ELF-1 (cell line): ENCODE measurements at regions not wholly inside any gene's neighbourhood (a gene's known extent, or its start where the extent isn't known, plus 50 kb on each side); places are given as distances from the start of the nearest gene placed in this dataset.
A peak's percentile ranks its signal among the peaks of the same experiment; 100 is the strongest.

ENCODE experiments used
- DNase-seq: peaks from one replicate; pipeline ENCODE4 v3.0.0-alpha.2; 2016; ENCODE audit warnings: low read depth, low spot score

DNA sequence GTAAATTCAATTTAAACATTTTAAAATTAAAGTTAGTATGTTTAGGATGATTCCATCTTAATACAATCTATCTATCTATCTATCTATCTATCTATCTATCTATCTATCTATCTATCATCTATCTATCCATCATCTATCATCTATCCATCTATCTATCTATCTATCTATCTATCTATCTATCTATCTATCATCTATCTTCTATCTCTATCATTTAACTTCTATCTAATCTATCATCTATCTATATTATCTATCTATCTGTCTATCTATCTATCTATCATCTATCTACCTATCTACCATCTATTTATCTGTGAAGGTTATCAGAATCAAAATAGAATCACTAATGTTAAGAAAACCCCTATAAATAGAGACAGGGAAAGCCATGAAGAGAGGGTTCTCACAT, 78.3 kb downstream of the RAMP3 start:
- no peak for DNase-seq

DNA sequence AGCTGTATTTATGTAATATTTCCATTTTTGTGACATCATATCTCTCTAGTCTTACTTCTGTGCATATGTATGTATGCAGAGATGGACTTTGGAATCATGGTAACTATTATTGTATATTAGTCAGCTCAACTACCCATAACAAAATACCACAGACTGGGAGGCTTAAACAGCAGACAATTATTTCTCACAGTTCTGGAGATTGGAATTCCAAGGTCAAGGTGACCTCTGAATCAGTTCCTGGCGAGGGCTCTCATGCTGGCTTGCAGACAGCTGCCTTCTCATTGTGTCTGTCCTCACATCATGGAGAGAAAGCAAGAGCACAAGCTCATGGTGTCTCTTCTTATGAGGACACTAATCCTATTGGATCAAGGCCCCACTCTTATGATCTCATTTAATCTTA, 79.1 kb downstream of the RAMP3 start:
- no peak for DNase-seq

DNA sequence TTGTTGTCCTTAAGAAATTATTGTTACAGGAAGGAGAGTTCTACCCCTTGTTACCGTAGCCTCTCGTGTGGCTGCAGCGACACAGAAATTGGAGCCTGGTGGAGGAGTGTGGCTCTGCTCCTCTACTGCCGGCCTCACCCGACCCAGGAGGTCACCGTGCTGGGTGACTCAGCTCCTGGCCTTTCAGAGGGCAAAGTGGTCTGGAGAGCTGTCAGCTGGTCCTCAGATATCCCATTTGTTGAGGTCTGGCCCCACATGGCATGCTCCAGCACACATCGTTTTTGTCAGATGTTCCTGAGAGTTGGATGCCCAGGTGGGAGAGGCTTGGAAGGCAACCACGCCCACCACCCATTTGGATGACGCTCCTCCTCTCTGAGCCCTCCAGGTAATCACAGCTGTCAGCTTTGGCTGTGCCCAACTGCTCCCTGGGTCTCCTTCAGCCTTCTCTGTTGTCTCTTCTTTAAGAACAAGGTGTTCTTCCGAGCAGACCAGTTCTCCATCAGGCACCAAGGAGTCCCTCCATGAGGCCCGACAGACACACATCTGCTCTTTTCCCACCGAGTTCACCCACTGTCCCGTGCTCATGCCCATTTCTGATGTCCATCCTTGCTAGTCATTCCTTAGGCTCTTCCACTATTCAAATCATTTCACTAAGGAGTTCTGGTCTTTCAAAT, 80.3 kb downstream of the RAMP3 start:
- no peak for DNase-seq

DNA sequence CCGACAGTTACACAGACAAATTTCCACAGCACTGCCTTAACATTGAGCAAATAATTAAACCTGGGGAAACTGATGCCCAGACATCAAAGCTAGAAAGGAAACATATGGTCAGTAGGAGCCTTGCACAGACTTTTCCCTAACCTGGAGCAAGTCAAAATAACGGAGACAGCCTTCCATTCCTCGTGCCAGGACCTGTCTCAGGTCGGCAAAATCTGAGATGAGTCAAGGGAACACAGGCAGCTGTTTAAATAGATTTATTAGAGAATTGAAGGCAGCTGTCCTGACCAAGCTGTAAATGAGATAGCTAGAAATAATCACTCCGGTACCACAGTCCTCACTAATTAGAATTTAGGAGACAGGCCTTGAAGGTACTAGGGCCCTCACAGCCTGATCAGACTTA, 81.2 kb downstream of the RAMP3 start:
- no peak for DNase-seq

DNA sequence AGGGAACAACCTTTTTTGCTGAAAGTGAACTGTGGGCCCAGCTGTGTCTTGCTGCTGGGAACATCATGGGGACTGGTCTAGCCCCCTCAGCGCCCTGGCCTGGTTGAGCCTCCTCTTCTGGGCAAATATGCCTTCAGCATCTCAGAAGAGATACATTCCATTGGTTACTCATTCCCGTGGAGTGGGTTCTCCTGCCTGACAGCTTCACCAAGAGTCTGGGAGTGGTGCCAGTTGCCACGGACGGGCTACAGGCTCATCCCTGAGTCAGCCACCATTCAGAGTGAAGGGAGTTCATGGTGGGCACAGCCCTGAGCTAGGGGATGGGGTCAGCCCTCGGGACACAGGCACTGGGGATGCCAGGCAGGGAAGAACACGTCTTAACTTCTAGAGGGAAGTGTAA, 81.9 kb downstream of the RAMP3 start:
- DNase-seq, result no peak

DNA sequence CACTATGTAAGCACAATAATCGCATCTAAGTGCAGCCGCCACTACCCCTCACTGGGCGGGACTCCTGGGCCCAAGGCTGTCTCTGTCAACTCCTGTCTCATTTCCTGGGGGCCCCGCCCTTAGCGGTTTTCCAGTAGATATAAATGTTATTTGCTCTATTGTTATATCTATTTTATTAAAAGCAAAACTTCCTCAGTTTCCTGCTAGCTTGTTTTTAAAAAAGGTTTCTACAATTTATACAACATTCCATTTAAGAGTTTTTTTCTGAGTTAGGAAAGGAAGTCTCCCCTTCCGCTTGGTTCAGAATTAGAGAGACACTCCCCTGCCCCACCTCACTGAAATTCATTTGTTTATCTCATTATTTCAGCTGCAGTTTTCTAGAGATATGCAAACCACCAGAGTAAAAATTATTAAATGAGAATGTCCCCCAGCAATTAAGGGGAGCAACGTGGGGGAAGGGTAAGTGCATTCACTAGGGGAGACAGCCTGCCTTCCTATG, 82.7 kb downstream of the RAMP3 start:
- DNase-seq, result no peak

DNA sequence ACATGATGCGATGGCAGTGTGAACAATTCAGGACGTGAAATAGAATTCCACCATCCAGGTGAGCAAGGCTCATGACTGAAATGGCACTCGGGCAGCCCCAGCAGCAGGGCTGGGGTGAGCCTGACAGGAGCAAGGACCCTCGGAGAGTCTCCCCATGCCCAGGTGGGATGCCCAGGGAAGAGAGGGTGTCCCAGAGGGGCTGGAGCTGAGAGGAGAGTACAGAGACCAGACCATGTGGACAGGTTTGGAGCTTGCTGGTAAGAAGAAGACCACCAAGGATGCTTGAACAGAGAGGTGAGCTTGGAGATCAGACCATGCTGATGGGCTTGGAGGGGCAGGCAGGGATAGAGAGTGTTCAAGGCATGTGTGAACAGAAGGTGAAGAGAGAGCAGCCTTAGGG, 83.3 kb downstream of the RAMP3 start:
- no peak for DNase-seq

DNA sequence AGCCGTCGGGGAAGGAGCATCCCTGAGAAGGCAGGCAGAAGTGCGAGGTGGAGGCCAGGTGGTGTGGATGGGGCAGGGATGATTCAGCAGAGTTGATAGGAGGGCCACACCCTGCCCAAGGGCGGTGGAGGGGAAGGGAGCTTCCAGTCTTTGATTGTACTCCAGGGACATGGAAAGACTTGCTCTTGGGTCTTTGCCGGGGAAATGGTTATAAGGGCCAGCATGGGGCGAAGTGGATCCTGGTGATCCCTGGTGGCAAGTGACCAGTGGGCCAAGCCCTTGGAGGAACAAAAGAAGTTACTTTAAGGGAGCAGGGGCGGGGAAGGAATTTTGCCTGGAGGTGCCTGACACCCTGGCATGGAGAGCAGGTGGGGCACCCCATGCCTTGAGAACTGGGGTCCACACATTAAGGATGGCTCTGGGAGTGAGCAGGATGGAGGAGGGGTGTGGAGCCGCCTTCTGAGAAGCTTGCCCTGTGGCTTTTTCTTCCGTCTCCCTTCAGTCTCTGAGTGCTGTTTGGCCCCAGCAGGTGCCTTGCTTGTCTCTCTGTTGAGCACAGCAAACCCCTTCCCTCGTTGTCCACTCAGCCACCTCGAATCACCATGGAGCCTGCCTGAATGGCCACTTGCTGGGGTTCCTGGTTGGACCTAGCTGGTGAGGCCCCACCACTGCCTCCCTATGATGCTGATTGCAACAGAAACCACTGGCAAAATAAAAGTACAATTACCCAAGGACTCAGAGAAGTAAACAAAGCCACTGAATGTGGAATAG, 83.9 kb downstream of the RAMP3 start:
- DNase-seq, result no peak

DNA sequence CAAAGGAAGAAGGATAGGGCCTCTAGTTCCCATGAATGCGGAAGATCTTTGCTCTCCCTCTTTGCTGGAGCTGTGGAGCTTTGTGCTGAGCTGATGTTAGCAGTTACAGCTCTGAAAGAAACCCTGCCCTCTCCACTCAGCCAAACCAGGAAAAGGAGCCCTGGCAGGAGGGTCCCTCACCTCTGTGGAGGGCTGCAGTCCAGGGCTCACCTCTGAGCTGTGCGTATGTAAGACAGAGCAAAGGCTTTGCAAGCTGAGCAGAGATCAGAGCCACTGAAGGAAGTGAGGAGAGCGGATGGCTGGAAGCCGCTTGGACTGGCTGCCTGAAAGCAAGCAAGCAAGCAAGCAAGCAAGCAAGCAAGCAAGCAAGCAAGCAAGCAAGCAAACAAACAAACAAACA, 84.7 kb downstream of the RAMP3 start:
- no peak for DNase-seq

DNA sequence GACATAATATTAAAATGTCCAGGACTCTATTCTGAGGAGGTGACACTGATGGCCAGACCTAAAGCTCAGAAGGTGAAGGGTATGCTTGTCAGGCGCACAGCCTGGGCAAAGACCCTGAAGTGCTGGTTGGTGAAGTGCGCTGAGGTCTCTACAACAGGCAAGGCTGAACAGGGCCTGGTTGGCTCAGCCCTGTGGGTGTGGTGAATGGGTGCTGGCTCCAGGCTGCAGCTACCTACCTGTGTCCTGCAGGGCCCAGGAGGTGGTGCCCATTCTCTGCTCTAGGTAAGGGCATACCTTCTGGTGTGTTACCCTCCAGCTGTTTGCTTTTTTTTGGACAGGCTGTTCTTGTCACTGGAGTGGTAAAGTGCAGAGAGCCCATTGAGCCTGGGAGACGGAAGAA, 85.1 kb downstream of the RAMP3 start:
- DNase-seq, result no peak

DNA sequence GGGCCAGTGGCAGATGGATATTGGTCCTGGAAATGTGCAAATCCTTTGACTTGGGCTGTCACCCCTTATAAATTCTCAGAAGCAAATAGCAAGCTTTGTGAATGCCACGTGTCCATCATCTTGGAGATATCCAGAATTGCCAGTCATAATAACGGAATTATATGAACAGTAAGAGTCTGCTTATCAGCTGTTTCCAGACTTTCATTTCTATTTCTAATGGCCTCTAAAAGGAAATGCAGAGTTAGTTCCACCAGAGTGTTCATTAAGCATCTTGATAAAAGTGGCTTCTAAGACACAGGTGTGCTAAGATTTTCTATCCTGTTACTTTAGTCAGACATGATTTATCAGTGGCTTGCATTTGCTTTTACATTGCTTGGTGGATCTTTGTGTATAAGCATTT, 87.4 kb downstream of the RAMP3 start:
- DNase-seq, result no peak

DNA sequence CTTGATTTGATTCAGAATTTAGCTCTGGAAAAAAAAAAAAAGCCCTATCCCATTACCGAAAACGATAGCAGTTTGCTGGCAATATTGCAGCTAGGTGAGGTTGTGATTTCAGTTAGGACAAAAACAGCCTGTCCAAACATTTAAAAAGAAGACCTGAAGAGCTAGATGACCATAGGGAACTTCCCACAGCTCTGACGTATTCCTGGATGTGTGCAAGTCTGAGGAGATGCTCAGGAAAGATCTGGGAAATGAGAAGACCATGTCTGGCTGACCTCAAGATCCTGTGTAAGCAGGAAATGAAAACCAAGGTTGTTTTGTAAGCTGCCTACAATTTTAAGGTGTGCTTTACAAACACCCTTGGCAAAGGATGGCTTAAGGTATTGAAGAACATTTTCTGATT, 88.7 kb downstream of the RAMP3 start:
- DNase-seq, result no peak

DNA sequence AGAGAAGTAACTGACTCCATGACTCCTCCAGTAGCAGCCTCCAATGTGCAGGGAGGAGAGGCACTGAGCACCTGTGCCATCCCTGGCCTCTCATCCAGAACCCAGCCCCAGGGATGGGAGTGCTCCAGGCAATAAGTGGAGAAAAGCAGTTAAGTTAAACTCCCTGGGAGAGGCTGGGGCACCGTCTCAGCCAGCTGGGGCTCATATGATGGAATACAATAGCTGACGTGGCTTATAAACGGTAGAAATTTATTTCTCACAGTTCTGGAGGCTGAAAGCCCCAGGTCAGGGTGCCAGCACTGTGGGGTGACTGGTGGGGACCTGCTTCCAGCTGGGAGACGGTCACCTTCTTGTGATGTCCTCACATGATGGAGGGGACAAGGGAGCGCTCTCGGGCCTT, 94.7 kb downstream of the RAMP3 start:
- DNase-seq, result no peak

DNA sequence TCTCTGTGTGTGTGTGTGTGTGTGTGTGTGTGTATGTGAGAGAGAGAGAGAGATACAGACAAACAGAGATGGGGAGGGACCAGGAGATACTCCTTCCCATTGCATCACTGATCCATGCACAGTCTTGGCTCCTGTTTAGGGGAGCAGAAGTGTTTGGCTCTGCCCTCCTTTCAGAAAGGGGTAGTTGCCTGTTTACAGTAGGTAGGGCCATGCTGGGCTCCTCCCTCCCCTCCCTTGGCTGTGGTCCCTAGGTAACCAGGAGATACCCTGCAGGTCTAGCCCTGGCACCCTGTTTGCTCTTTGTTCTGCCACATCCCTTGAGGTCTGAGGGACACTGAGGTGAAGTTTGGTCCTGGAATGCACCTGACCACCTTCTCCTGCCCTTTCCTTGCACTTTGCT, 95.3 kb downstream of the RAMP3 start:
- no peak for DNase-seq

DNA sequence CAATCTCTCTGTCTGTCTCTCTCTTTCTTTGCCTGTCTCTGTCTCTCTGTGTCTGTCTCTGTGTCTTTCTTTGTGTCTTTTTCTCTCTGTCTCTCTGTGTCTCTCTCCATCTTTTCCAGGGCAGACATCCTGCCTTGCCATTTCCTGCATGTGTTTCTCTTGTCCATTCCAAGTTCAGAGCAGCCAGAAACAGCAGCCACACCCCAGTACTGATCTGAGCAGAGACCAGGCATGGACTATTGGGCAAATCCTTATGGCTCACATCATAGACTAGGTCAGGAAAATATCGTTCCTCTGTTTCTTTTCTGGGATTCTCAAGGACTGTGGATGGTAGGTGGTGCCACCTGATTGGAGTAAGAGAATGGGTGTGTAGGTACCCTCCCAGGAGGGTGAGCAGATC, 95.8 kb downstream of the RAMP3 start:
- no peak for DNase-seq

DNA sequence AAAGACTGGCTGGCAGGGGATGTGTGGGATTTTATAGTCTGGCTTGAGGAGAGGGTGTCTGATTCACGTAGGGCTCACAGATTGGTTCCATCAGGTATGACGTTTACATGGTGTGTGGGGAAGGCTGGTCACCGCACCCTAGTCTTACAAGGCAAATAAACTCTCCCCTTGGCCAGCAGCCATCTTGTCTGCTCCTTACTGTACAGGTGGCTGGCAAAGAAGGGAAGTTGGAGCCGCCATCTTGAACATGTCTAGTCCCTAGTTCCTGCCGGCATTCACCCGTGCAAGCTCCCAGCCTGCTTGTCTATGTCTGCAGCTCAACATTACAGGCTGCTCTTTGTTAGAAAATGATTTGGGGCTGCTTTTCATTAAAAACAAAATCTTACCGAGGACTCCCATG, 97.6 kb downstream of the RAMP3 start:
- no peak for DNase-seq

DNA sequence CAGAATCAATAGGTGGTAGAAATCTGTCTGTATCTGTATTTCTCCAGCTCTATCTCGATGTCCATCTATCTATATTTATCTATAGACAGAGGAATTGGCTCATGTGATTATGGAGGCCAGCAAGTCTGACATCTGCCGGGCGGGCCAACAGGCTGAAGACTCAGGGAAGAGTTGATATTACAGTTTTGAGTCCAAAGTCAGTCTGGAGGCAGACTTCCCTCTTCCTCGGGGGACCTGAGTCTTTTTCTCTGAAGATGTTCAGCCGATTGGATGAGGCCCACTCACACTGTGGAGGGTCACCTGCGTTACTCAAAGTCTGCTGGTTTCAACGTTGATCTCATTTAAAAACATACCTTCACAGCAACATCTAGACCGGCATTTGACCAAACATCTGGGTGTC, 98.7 kb downstream of the RAMP3 start:
- DNase-seq, result no peak

DNA sequence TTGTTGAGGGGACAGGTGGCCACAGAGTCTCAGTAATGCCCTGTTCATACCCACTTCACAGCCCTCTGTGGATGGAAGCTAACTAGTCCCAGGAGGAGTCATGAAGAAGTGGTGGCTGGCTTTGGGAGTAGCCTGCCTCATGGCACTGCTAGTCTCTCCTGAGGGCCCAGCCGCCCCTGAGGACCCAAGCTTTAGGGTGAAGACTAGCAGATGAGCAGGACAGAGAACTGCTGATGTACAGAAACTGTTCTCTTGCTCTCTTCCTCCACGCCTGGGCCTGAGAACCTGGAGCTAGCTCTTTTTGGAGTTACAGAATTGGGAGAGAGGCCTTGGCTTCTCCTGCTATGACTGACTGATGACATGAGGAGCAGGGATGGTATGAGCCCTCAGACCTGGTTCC, 99.2 kb downstream of the RAMP3 start:
- DNase-seq, result no peak

DNA sequence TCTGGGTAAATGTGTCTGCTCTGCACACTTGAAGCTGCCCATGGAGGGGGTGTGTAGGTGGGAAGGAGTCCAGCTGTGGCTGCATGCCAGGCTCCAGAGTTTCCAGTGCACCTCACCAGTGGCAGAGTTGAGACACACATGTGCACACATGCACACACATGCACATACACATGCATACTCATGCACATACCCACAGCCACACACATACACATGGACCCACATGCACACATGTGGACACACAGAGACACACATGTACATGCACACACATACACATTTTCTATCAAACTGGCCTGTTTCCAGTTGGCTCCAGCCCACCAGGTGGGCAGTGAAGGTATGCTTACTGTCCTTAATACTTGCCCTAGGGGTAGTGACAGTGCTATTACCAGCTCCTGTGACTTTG, 99.7 kb downstream of the RAMP3 start:
- no peak for DNase-seq

DNA sequence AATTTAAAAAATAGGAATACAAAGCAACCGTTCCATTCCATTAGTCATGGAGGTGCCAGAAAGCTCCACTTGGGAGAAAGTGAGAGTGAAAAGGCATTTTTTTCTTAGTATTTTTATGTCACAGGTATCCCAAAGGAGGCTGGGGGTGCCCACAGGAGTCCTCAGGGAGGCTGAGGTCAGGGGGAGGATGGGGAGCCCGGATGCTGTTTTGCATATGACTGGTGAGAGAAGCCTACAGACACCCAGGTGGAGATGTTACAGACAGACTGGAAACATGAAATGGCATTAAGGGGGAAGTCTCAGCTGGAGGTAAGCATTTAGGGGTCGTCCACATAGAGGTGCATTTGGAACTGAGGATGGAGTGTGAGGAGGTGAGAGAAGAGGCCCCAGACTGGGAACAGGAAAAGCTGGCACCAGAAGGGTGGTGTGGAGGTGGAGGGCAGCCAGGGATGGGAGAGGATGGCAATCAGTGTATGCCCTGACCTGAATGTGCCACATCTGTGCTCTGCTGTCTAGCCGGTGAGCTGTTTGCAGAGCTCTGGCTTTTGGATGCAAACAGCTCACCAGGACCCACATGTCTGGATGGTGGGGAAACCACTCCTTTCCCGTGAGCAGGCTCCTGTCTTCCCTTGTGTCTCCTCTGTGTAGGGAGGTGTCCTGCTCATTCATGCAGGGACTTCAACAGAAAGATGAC, 101.1 kb downstream of the RAMP3 start:
- no peak for DNase-seq

DNA sequence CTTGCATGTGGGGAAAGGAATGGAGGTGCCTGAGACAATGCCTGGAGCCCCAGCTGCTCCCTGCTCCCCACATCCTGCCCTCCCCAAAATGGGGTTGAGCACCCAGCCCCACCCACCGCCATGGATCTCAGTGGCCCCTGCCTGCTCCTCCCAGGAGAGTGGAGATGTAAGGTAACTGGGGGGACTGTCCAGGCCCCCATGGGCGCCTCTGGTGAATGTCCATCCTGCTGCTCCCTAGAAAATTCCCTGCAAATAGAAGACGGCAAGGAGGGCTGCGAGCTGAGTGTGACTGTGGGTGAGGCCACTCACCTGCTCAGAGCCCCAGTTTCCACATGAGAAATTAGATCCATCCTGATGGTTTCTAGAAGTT, 101.6 kb downstream of the RAMP3 start:
- DNase-seq, result no peak

DNA sequence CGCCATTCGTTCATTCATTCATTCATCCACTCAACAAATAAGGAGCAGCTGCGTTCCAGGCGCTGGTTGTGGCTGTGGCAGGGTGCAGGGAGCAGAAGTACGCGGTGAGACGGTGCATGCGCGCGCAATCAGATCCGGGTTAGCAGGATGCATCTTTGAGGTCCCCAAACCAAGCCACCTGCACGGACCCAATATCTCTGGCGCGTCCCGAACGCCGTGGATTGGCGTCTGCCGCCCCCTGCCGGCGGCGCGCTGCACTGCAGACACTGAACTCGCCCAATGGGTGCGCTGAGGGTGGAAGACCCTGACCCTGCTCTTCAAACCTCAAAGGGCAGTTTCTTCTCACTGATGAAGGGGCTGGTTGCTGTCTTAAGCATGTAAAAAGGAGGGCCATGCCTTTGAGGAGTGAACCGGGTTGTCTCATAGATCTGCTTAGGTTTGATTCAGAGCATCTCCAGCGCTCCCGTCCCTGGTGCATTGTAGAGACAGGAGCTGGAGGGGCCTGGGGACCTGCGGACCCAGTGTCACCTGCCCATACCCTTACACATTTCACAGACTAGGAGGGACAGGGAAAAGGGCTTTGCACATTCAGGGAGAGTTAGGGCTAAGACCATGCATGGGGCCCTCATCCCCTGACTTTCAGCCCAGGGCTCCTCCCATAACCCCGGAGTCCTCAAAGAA, 102.5 kb downstream of the RAMP3 start:
- DNase-seq, result peak; percentile 78
